Tibial nerve (tissue), 3 donors: ENCODE measurements at regions not wholly inside any gene's neighbourhood (a gene's known extent, or its start where the extent isn't known, plus 50 kb on each side); places are given as distances from the start of the nearest gene placed in this dataset.

Experiments
- POLR2A ChIP-seq, 2 donors: fragments of 450-650 bp; IDR thresholded peaks; one replicate each; pipeline ENCODE4 v1.6.1; 2017; ENCODE audit warnings: antibody characterized with exemption in 2 of 2, mild to moderate bottlenecking in 2 of 2, moderate library complexity in 2 of 2
- TF ChIP-seq, protein P1 (sequence below), 5 experiments: fragments of 200-600 bp in 3 of 5; fragments of 450-650 bp in 2 of 5; sonication (generic) in 3 of 5; IDR thresholded peaks; one replicate each; pipeline ENCODE4 v1.5.1; 2016 to 2019; ENCODE audit warnings: antibody characterized with exemption in 5 of 5, mild to moderate bottlenecking in 3 of 5, moderate library complexity in 2 of 5

DNA sequence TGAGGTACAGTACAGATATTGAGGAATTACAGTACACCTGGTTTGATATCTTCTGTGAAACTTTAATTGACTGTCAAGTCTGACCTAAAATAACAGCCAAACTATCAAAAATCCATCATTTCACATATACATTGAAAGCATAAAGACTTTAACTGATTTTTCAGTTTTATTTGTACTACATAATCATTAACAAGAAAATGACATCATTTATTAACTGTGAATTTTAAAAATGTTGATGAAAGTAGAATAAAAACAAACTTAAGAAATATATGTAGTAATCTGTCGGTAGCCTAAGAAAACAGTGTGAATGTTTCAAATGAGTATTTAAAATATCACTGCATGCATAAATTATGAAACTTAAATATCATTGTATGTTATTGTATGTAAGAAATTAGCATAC is 836.7 kb upstream of the GHITM start:
- TF ChIP-seq, protein P1, sequence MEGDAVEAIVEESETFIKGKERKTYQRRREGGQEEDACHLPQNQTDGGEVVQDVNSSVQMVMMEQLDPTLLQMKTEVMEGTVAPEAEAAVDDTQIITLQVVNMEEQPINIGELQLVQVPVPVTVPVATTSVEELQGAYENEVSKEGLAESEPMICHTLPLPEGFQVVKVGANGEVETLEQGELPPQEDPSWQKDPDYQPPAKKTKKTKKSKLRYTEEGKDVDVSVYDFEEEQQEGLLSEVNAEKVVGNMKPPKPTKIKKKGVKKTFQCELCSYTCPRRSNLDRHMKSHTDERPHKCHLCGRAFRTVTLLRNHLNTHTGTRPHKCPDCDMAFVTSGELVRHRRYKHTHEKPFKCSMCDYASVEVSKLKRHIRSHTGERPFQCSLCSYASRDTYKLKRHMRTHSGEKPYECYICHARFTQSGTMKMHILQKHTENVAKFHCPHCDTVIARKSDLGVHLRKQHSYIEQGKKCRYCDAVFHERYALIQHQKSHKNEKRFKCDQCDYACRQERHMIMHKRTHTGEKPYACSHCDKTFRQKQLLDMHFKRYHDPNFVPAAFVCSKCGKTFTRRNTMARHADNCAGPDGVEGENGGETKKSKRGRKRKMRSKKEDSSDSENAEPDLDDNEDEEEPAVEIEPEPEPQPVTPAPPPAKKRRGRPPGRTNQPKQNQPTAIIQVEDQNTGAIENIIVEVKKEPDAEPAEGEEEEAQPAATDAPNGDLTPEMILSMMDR (IDR thresholded peaks at IDR 0.05), result no peak
- no peak for TF ChIP-seq POLR2A (IDR thresholded peaks at IDR 0.05)
